ENCODE measurements at regions not wholly inside any gene's neighbourhood (a gene's known extent, or its start where the extent isn't known, plus 50 kb on each side); places are given as distances from the start of the nearest gene placed in this dataset.

DNA sequence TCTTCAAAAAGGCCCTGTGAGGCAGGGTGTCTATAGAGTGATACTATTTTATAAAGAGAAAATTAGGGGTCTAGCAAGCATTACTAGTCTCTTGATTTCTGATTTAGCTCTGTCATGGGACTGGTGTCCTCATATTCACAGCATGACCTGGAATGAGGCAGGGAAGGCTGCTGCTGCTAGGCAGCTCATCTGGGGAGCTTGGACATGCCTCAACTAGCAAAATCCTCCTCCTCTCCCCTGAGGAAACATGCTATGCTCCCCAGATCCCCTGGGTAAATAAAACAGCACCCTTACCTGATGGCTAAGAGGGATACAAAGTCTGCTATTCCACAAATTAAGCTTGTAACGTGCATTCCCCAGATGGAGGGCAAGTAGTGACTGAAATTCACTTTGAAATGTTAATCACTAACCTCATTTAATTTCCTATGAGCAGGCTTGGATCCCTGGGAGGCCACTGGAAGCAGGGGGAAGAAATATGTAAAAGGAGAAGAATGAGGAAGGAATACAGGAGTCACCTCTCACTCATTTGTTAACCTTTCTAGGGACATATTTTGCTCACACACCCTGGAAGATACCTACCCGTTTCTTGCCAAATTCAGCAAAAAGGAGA is 709.4 kb downstream of the SQOR start:
- H3K9me3 ChIP-seq, result no peaks in the 10 kb centered on the region
- WGBS, 2 donors, result 21 to 46% methylated on average over 2 of the region's 2 CpGs
- intact Hi-C loops (cut with DNase I), result no loop called here
- DNase-seq, result no peak
- H3K27ac ChIP-seq, result no peak overlapping the region
- no peaks in the 10 kb centered on the region for H3K36me3 ChIP-seq
- H3K4me3 ChIP-seq, result no peak overlapping the region
- no peaks in the 10 kb centered on the region for H3K27me3 ChIP-seq
- TF ChIP-seq, protein P1, sequence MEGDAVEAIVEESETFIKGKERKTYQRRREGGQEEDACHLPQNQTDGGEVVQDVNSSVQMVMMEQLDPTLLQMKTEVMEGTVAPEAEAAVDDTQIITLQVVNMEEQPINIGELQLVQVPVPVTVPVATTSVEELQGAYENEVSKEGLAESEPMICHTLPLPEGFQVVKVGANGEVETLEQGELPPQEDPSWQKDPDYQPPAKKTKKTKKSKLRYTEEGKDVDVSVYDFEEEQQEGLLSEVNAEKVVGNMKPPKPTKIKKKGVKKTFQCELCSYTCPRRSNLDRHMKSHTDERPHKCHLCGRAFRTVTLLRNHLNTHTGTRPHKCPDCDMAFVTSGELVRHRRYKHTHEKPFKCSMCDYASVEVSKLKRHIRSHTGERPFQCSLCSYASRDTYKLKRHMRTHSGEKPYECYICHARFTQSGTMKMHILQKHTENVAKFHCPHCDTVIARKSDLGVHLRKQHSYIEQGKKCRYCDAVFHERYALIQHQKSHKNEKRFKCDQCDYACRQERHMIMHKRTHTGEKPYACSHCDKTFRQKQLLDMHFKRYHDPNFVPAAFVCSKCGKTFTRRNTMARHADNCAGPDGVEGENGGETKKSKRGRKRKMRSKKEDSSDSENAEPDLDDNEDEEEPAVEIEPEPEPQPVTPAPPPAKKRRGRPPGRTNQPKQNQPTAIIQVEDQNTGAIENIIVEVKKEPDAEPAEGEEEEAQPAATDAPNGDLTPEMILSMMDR (IDR thresholded peaks at IDR 0.05), result no peak
- no peak for TF ChIP-seq POLR2A (IDR thresholded peaks at IDR 0.05)
- H3K4me1 ChIP-seq, result no peaks in the 10 kb centered on the region

- Histone ChIP-seq H3K36me3 (no peaks in the 10 kb centered on the region), H3K27ac (no peak overlapping the region), H3K27me3 (no peaks in the 10 kb centered on the region), H3K4me3 (no peak overlapping the region), H3K9me3 (no peaks in the 10 kb centered on the region), H3K4me1 (no peaks in the 10 kb centered on the region)
- TF ChIP-seq, protein P1 (IDR thresholded peaks at IDR 0.05), result no peak
- no peak for TF ChIP-seq POLR2A (IDR thresholded peaks at IDR 0.05)
- intact Hi-C loops (cut with DNase I), result no loop called here
- WGBS, 2 donors, result 60 to 62% methylated on average over 3 of the region's 3 CpGs
- no peak for DNase-seq
Measured at GRCh38 chr15:46344915-46345314, 710.1 kb downstream of the SQOR start.

- no peak for TF ChIP-seq POLR2A (IDR thresholded peaks at IDR 0.05)
- TF ChIP-seq, protein P1 (IDR thresholded peaks at IDR 0.05), result no peak
- H3K36me3 ChIP-seq, result no peaks in the 10 kb centered on the region
- no peak overlapping the region for H3K27ac ChIP-seq
- H3K4me3 ChIP-seq, result no peak overlapping the region
- H3K4me1 ChIP-seq, result no peaks in the 10 kb centered on the region
- H3K9me3 ChIP-seq, result no peaks in the 10 kb centered on the region
- 64 to 90% methylated on average over 2 of the region's 3 CpGs for WGBS, 2 donors
- no peak for DNase-seq
- intact Hi-C loops (cut with DNase I), result no loop called here
- no peaks in the 10 kb centered on the region for H3K27me3 ChIP-seq
Measured at GRCh38 chr15:46354443-46354842, 719.6 kb downstream of the SQOR start.

GRCh38 chr15:46365572-46365971 is 730.7 kb downstream of the SQOR start:
- intact Hi-C loops (cut with DNase I), result no loop called here
- no peak for TF ChIP-seq POLR2A (IDR thresholded peaks at IDR 0.05)
- TF ChIP-seq, protein P1 (IDR thresholded peaks at IDR 0.05), result no peak
- H3K36me3 ChIP-seq, result no peaks in the 10 kb centered on the region
- H3K9me3 ChIP-seq, result peaks cover 0 to 9% (median 0%) of the 10 kb centered on the region in 3 donors
- no peaks in the 10 kb centered on the region for H3K27me3 ChIP-seq
- H3K4me3 ChIP-seq, result no peak overlapping the region
- DNase-seq, result no peak
- peak overlapping the region in 1 of 4 donors; percentile 9 for H3K27ac ChIP-seq
- 67 to 75% methylated on average over 6 of the region's 6 CpGs for WGBS, 2 donors
- no peaks in the 10 kb centered on the region for H3K4me1 ChIP-seq

GRCh38 chr15:46366360-46367007 is 731.7 kb downstream of the SQOR start:
- H3K27ac ChIP-seq, result peak overlapping the region in 1 of 4 donors; percentile 9
- H3K9me3 ChIP-seq, result peaks cover 0 to 9% (median 0%) of the 10 kb centered on the region in 3 donors
- H3K27me3 ChIP-seq, result no peaks in the 10 kb centered on the region
- no peak for TF ChIP-seq POLR2A (IDR thresholded peaks at IDR 0.05)
- TF ChIP-seq, protein P1 (IDR thresholded peaks at IDR 0.05), result no peak
- intact Hi-C loops (cut with DNase I), result no loop called here
- no peaks in the 10 kb centered on the region for H3K36me3 ChIP-seq
- H3K4me3 ChIP-seq, result no peak overlapping the region
- no peak for DNase-seq
- H3K4me1 ChIP-seq, result no peaks in the 10 kb centered on the region
- WGBS, 2 donors, result 46 to 54% methylated on average over 2 of the region's 2 CpGs

All from esophagus squamous epithelium (tissue), 5 donors.